PC-3 (cell line): ENCODE measurements at regions not wholly inside any gene's neighbourhood (a gene's known extent, or its start where the extent isn't known, plus 50 kb on each side); places are given as distances from the start of the nearest gene placed in this dataset.
"Not testable (repeated sequence)": the region's sequence is repeated elsewhere in the genome, so short reads cannot be mapped to it uniquely, and the experiment has no call there.

Experiments used
- ATAC-seq: fragments of 200-7000 bp; cut with Tn5 transposase; 2 replicates; pipeline ENCODE4 v1.9.1; 2020; ENCODE audit warnings: mild to moderate bottlenecking, moderate library complexity
- BruUV-seq: library from RNA; stranded (reverse); fragments of 400-500 nt; replicated peaks from 2 replicates; lab custom pipeline; 2021; lab: Mats Ljungman, UMichigan
- CTCF ChIA-PET: fragments of 300-600 bp; sonication (Branson Sonifier 250); formaldehyde crosslinking; loops from one replicate; lab custom pipeline; 2022; ENCODE audit warnings: antibody characterized with exemption; lab: Charles Lee
- POLR2A ChIA-PET: fragments of 300-600 bp; sonication (Branson Sonifier 250); formaldehyde crosslinking; loops from one replicate; lab custom pipeline; 2022; ENCODE audit warnings: antibody characterized with exemption; ENCODE audit not compliant: unreplicated experiment; lab: Charles Lee
- DNase-seq: peaks from one replicate; pipeline ENCODE4 v3.0.0-alpha.2; 2015
- H2AFZ ChIP-seq: fragments of 300-600 bp; sonication (generic); 2 replicates; pipeline ENCODE4 v1.6.0; 2016; ENCODE audit warnings: antibody characterized with exemption, low read length
- H3F3A ChIP-seq: fragments of 300-600 bp; sonication (generic); one replicate; pipeline ENCODE4 v1.6.0; 2017; ENCODE audit warnings: antibody characterized with exemption, low read length, control low read depth, mild to moderate bottlenecking; ENCODE audit not compliant: unreplicated experiment
- H3K27ac ChIP-seq: fragments of 300-600 bp; sonication (generic); 2 replicates; pipeline ENCODE4 v1.5.1; 2016; ENCODE audit warnings: mild to moderate bottlenecking, low read length
- H3K27me3 ChIP-seq: fragments of 300-600 bp; sonication (generic); 2 replicates; pipeline ENCODE4 v1.6.1; 2016; ENCODE audit warnings: low read length, mixed read lengths
- H3K36me3 ChIP-seq: fragments of 300-600 bp; sonication (generic); 2 replicates; pipeline ENCODE4 v1.6.1; 2016; ENCODE audit warnings: low read depth, mixed run types, low read length, mixed read lengths
- H3K4me1 ChIP-seq: fragments of 300-600 bp; sonication (generic); 2 replicates; pipeline ENCODE4 v1.5.1; 2016; ENCODE audit warnings: low read length; ENCODE audit not compliant: insufficient read depth
- H3K4me2 ChIP-seq: fragments of 300-600 bp; sonication (generic); 2 replicates; pipeline ENCODE4 v1.6.0; 2016; ENCODE audit warnings: low read length
- H3K4me3 ChIP-seq: fragments of 300-600 bp; sonication (generic); 2 replicates; pipeline ENCODE4 v1.5.1; 2016; ENCODE audit warnings: mild to moderate bottlenecking, low read length, mixed read lengths
- H3K79me2 ChIP-seq: fragments of 300-600 bp; sonication (generic); 2 replicates; pipeline ENCODE4 v1.6.1; 2017; ENCODE audit warnings: low read length, mixed read lengths
- H3K9ac ChIP-seq: fragments of 300-600 bp; sonication (generic); 2 replicates; pipeline ENCODE4 v1.6.0; 2016; ENCODE audit warnings: mild to moderate bottlenecking, low read length
- H3K9me2 ChIP-seq: fragments of 300-600 bp; sonication (generic); replicated peaks from 2 replicates; pipeline ENCODE4 v1.6.1; 2016; ENCODE audit warnings: mixed run types, low read length, mixed read lengths
- H3K9me3 ChIP-seq: fragments of 300-600 bp; sonication (generic); 2 replicates; pipeline ENCODE4 v1.6.1; 2016; ENCODE audit warnings: low read length, mixed read lengths
- H4K20me1 ChIP-seq: fragments of 300-600 bp; sonication (generic); 2 replicates; pipeline ENCODE4 v1.6.1; 2016; ENCODE audit warnings: low read length, mixed read lengths
- CTCF ChIP-seq: fragments of 300-600 bp; sonication (generic); conservative IDR thresholded peaks from 2 replicates; pipeline ENCODE4 v1.5.1; 2017; ENCODE audit warnings: antibody characterized with exemption, low read depth, mild to moderate bottlenecking, low read length
- EZH2 ChIP-seq: fragments of 300-600 bp; sonication (generic); IDR thresholded peaks from one replicate; pipeline ENCODE4 v1.6.1; 2017; ENCODE audit warnings: antibody characterized with exemption, mild to moderate bottlenecking, low read length; ENCODE audit not compliant: unreplicated experiment
- EZH2phosphoT487 ChIP-seq: fragments of 300-600 bp; sonication (generic); IDR thresholded peaks from 2 replicates; pipeline ENCODE4 v1.6.1; 2018; ENCODE audit warnings: mild to moderate bottlenecking, antibody characterized with exemption, low read length, borderline replicate concordance
- intact Hi-C: fragments of 100-400 bp; cut with micrococcal nuclease; formaldehyde crosslinking; loops from 2 replicates; pipeline ENCODE4 v1.9.0; 2023

- H3K9me3 ChIP-seq, result no peaks in the 10 kb centered on the region
- no peaks in the 10 kb centered on the region for H3K36me3 ChIP-seq
- H3K9ac ChIP-seq, result no peak overlapping the region
- no peak overlapping the region for H3K27ac ChIP-seq
- H3K4me3 ChIP-seq, result no peak overlapping the region
- intact Hi-C loops, result no loop called here
- no peaks in the 10 kb centered on the region for H4K20me1 ChIP-seq
- no peak for ATAC-seq
- H2AFZ ChIP-seq, result no peak overlapping the region
- BruUV-seq, result no TSS peak
- H3K4me1 ChIP-seq, result peaks cover 9% of the 10 kb centered on the region; the same call in 1 of the 2 replicates
- ChIA-PET POLR2A (no interaction called here), CTCF (no interaction called here)
- 0 out of 2 replicates have a peak, but pooled peaks cover 3% of the 10 kb centered on the region for H3K27me3 ChIP-seq
- H3F3A ChIP-seq, result no peaks in the 10 kb centered on the region
- no peaks in the 10 kb centered on the region for H3K79me2 ChIP-seq
- no peaks in the 10 kb centered on the region for H3K9me2 ChIP-seq
- TF ChIP-seq CTCF (no peak), EZH2phosphoT487 (no peak), EZH2 (no peak)
- H3K4me2 ChIP-seq, result no peak overlapping the region
- DNase-seq, result peak; percentile 53
These were observed 239.4 kb upstream of the CPHXL start for GRCh38 chr16:75965504-75966374.

GRCh38 chr16:75969120-75969519, 242.8 kb upstream of the CPHXL start:
- CTCF ChIA-PET, result interaction anchor here (0.7 kb wide), 1 partner anchor 182 kb away, joined by 4 read pairs; no protein-coding TSS in a partner anchor
- intact Hi-C loops, result not testable (repeated sequence)

GRCh38 chr16:75971334-75971733, 245.0 kb upstream of the CPHXL start:
- no peak overlapping the region for H3K27ac ChIP-seq
- no TSS peak for BruUV-seq
- ChIA-PET POLR2A (no interaction called here), CTCF (no interaction called here)
- no peak overlapping the region for H3K4me2 ChIP-seq
- H3K27me3 ChIP-seq, result peaks cover 21% of the 10 kb centered on the region
- no peaks in the 10 kb centered on the region for H3K36me3 ChIP-seq
- H4K20me1 ChIP-seq, result no peaks in the 10 kb centered on the region
- no peak overlapping the region for H3K4me3 ChIP-seq
- no peaks in the 10 kb centered on the region for H3K9me2 ChIP-seq
- no peaks in the 10 kb centered on the region for H3F3A ChIP-seq
- H3K79me2 ChIP-seq, result no peaks in the 10 kb centered on the region
- TF ChIP-seq CTCF, result no peak
- no peak for TF ChIP-seq EZH2phosphoT487
- no peak for TF ChIP-seq EZH2
- H3K9me3 ChIP-seq, result no peaks in the 10 kb centered on the region
- ATAC-seq (no peak), DNase-seq (no peak)
- no peak overlapping the region for H3K9ac ChIP-seq
- H3K4me1 ChIP-seq, result peaks cover 1% of the 10 kb centered on the region; the same call in 1 of the 2 replicates
- no peak overlapping the region for H2AFZ ChIP-seq
- intact Hi-C loops, result no loop called here

More at GRCh38 chr16:75969120-75969519, 242.8 kb upstream of the CPHXL start:
- H2AFZ ChIP-seq, H3K36me3 ChIP-seq, BruUV-seq, H4K20me1 ChIP-seq, DNase-seq, ATAC-seq, H3K4me2 ChIP-seq, H3K4me1 ChIP-seq, H3K9me2 ChIP-seq, POLR2A ChIA-PET, H3K9ac ChIP-seq, H3K79me2 ChIP-seq, H3K4me3 ChIP-seq, H3F3A ChIP-seq, H3K27ac ChIP-seq, H3K9me3 ChIP-seq: not testable (repeated sequence)
- peaks cover 13% of the 10 kb centered on the region; the same call in 1 of the 2 replicates for H3K27me3 ChIP-seq
